ENCODE measurements at regions not wholly inside any gene's neighbourhood (a gene's known extent, or its start where the extent isn't known, plus 50 kb on each side); places are given as distances from the start of the nearest gene placed in this dataset.

GRCh38 chr2:204321027-204321800, 224.1 kb upstream of the PARD3B start:
- Histone ChIP-seq H3K27ac (no peak overlapping the region), H3K4me3 (no peak overlapping the region), H3K36me3 (no peaks in the 10 kb centered on the region), H3K4me1 (peaks cover 0 to 4% (median 0%) of the 10 kb centered on the region in 4 donors), H3K27me3 (no peaks in the 10 kb centered on the region), H3K9me3 (no peaks in the 10 kb centered on the region)
- no peak for DNase-seq
- TF ChIP-seq POLR2AphosphoS5 (IDR thresholded peaks at IDR 0.05): no peak
- no peak for TF ChIP-seq CTCF (IDR thresholded peaks at IDR 0.05)
- no peak for TF ChIP-seq POLR2A (IDR thresholded peaks at IDR 0.05)
- TF ChIP-seq EP300 (IDR thresholded peaks at IDR 0.05; ENCODE audit: low read depth): no peak
- 76 to 87% methylated on average over 10 of the region's 10 CpGs for WGBS, 2 donors (ENCODE audit: low coverage in 1 of 2)
- intact Hi-C loops (cut with DNase I; ENCODE audit: low total_unique reads): loop anchor here (10.0 kb wide), 2 partner anchors 374 to 1354 kb away; no protein-coding TSS in a partner anchor
- in situ Hi-C loops (cut with MboI; ENCODE audit: low pct_ligation_motif_present in 1 of 4, low pct_unique_long_range_greater_than_20kb in 1 of 4, low sequenced_read_pairs in 3 of 4): loop anchor here in 3 of 4 donors (10.0 to 25.0 kb wide), 3 partner anchors 374 to 1616 kb away; no protein-coding TSS in a partner anchor

- H3K27me3 ChIP-seq: no peaks in the 10 kb centered on the region
- in situ Hi-C loops (cut with MboI; ENCODE audit: low pct_ligation_motif_present in 1 of 4, low pct_unique_long_range_greater_than_20kb in 1 of 4, low sequenced_read_pairs in 3 of 4): loop anchor here in 3 of 4 donors (10.0 to 25.0 kb wide), 3 partner anchors 373 to 1615 kb away; no protein-coding TSS in a partner anchor
- intact Hi-C loops (cut with DNase I; ENCODE audit: low total_unique reads): loop anchor here (10.0 kb wide), 2 partner anchors 373 to 1353 kb away; no protein-coding TSS in a partner anchor
- whole genome bisulfite sequencing, 2 donors (ENCODE audit: low coverage in 1 of 2): 60 to 70% methylated on average over 3 to 9 of the region's 9 CpGs
- peaks cover 0 to 4% (median 0%) of the 10 kb centered on the region in 4 donors for H3K4me1 ChIP-seq
- no peak overlapping the region for H3K4me3 ChIP-seq
- H3K27ac ChIP-seq: no peak overlapping the region
- TF ChIP-seq POLR2A (IDR thresholded peaks at IDR 0.05) (no peak), CTCF (IDR thresholded peaks at IDR 0.05) (no peak), EP300 (IDR thresholded peaks at IDR 0.05; ENCODE audit: low read depth) (no peak), POLR2AphosphoS5 (IDR thresholded peaks at IDR 0.05) (no peak)
- H3K36me3 ChIP-seq: no peaks in the 10 kb centered on the region
- DNase-seq: no peak
- no peaks in the 10 kb centered on the region for H3K9me3 ChIP-seq
Measured at GRCh38 chr2:204321910-204322751, 223.1 kb upstream of the PARD3B start.

- WGBS, 2 donors (ENCODE audit: low coverage in 1 of 2): 6 to 14% methylated on average over 2 to 7 of the region's 7 CpGs
- DNase-seq: peak; percentile 62
- Histone ChIP-seq H3K27ac (no peak overlapping the region), H3K36me3 (no peaks in the 10 kb centered on the region), H3K27me3 (no peaks in the 10 kb centered on the region), H3K4me3 (no peak overlapping the region), H3K4me1 (peaks cover 0 to 4% (median 0%) of the 10 kb centered on the region in 4 donors), H3K9me3 (no peaks in the 10 kb centered on the region)
- intact Hi-C loops (cut with DNase I; ENCODE audit: low total_unique reads): loop anchor here (10.0 kb wide), 2 partner anchors 369 to 1349 kb away; no protein-coding TSS in a partner anchor
- in situ Hi-C loops (cut with MboI; ENCODE audit: low pct_ligation_motif_present in 1 of 4, low pct_unique_long_range_greater_than_20kb in 1 of 4, low sequenced_read_pairs in 3 of 4): loop anchor here (10.0 to 25.0 kb wide), 4 partner anchors 362 to 1349 kb away; no protein-coding TSS in a partner anchor
- TF ChIP-seq CTCF (IDR thresholded peaks at IDR 0.05): peak; percentile 82 to 96 (median 90)
- no peak for TF ChIP-seq POLR2A (IDR thresholded peaks at IDR 0.05)
Measured at GRCh38 chr2:204325468-204325867, 219.8 kb upstream of the PARD3B start.

- peaks cover 0 to 4% (median 0%) of the 10 kb centered on the region in 4 donors for H3K4me1 ChIP-seq
- H3K27me3 ChIP-seq: no peaks in the 10 kb centered on the region
- in situ Hi-C loops (cut with MboI; ENCODE audit: low pct_ligation_motif_present in 1 of 4, low pct_unique_long_range_greater_than_20kb in 1 of 4, low sequenced_read_pairs in 3 of 4): loop anchor here (10.0 to 25.0 kb wide), 4 partner anchors 359 to 1346 kb away; no protein-coding TSS in a partner anchor
- H3K4me3 ChIP-seq: no peak overlapping the region
- DNase-seq: no peak
- intact Hi-C loops (cut with DNase I; ENCODE audit: low total_unique reads): loop anchor here (10.0 kb wide), 2 partner anchors 366 to 1346 kb away; no protein-coding TSS in a partner anchor
- WGBS, 2 donors (ENCODE audit: low coverage in 1 of 2): 86% methylated on average over 7 of the region's 7 CpGs; no CpG with 5 or more reads in 1 of the 2 donors
- no peak overlapping the region for H3K27ac ChIP-seq
- H3K36me3 ChIP-seq: no peaks in the 10 kb centered on the region
- no peaks in the 10 kb centered on the region for H3K9me3 ChIP-seq
- TF ChIP-seq CTCF (IDR thresholded peaks at IDR 0.05) (no peak), POLR2AphosphoS5 (IDR thresholded peaks at IDR 0.05) (no peak)
Measured at GRCh38 chr2:204328373-204328772, 216.9 kb upstream of the PARD3B start.
